K562 (cell line): ENCODE measurements at regions not wholly inside any gene's neighbourhood (a gene's known extent, or its start where the extent isn't known, plus 50 kb on each side); places are given as distances from the start of the nearest gene placed in this dataset.

ENCODE experiments used
- HMG20A ChIP-seq: fragments of 450-650 bp; formaldehyde crosslinking; conservative IDR thresholded peaks from 2 replicates; pipeline ENCODE4 v1.4.0; 2020; ENCODE audit warnings: mild to moderate bottlenecking, mixed read lengths
- NR2C2 ChIP-seq, 2 experiments: fragments of 200-800 bp in 1 of 2; sonication (Bioruptor generic) in 1 of 2; sonication (generic) in 1 of 2; formaldehyde crosslinking in 1 of 2; IDR thresholded peaks; 2 replicates each; pipeline versions ENCODE4 v1.6.1 to v1.8.0; 2016 to 2022; ENCODE audit warnings: mild to moderate bottlenecking in 1 of 2, missing compliant biosample characterization in 1 of 2, missing genetic modification characterization in 1 of 2, missing genetic modification reagents in 1 of 2
- RNF2 ChIP-seq: sonication (generic); IDR thresholded peaks from 2 replicates; pipeline ENCODE4 v1.6.1; 2016
- SMARCC2 ChIP-seq: fragments of 450-650 bp; IDR thresholded peaks from 2 replicates; pipeline ENCODE4 v1.6.1; 2017; ENCODE audit warnings: antibody characterized with exemption, moderate library complexity, mild to moderate bottlenecking, low read depth
- TGIF2 ChIP-seq: sonication (generic); formaldehyde crosslinking; IDR thresholded peaks from 2 replicates; pipeline ENCODE4 v1.8.1; 2022; ENCODE audit warnings: mild to moderate bottlenecking, missing genetic modification reagents, moderate library complexity
- YY1 ChIP-seq, 3 experiments: IDR thresholded peaks; 2 replicates each; pipeline ENCODE4 v1.6.1; 2011; ENCODE audit warnings: low read length in 2 of 3, mild to moderate bottlenecking in 2 of 3, moderate library complexity in 2 of 3, borderline replicate concordance in 1 of 3, control low read depth in 1 of 3, low read depth in 1 of 3; ENCODE audit not compliant: insufficient read depth in 3 of 3, insufficient replicate concordance in 2 of 3, control insufficient read depth in 1 of 3, insufficient read length in 1 of 3; ENCODE audit errors: extremely low read depth in 1 of 3
- TF ChIP-seq, protein P1 (sequence below): fragments of 450-650 bp; formaldehyde crosslinking; IDR thresholded peaks from 2 replicates; pipeline ENCODE4 v1.4.0; 2020; ENCODE audit warnings: mild to moderate bottlenecking, moderate library complexity

- TF ChIP-seq HMG20A (CRISPR knock-in tag): no peak
- no peak for TF ChIP-seq RNF2
- TF ChIP-seq, protein P1, sequence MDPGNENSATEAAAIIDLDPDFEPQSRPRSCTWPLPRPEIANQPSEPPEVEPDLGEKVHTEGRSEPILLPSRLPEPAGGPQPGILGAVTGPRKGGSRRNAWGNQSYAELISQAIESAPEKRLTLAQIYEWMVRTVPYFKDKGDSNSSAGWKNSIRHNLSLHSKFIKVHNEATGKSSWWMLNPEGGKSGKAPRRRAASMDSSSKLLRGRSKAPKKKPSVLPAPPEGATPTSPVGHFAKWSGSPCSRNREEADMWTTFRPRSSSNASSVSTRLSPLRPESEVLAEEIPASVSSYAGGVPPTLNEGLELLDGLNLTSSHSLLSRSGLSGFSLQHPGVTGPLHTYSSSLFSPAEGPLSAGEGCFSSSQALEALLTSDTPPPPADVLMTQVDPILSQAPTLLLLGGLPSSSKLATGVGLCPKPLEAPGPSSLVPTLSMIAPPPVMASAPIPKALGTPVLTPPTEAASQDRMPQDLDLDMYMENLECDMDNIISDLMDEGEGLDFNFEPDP: no peak
- TF ChIP-seq SMARCC2: no peak
- no peak for TF ChIP-seq YY1 (IDR thresholded peaks at IDR 0.05; ENCODE audit: borderline replicate concordance in 1 of 3, control insufficient read depth in 1 of 3, extremely low read depth in 1 of 3, insufficient read depth in 3 of 3, insufficient read length in 1 of 3, insufficient replicate concordance in 2 of 3, low read depth in 1 of 3, low read length in 2 of 3)
- no peak for TF ChIP-seq TGIF2 (CRISPR knock-in tag)
- no peak for TF ChIP-seq NR2C2 (CRISPR knock-in tag; IDR thresholded peaks at IDR 0.05)
- no peak for TF ChIP-seq NR2C2 (tag; IDR thresholded peaks at IDR 0.05)
Measured at GRCh38 chr6:82488403-82488802, 124.8 kb downstream of the TPBG start.
